ENCODE measurements at regions not wholly inside any gene's neighbourhood (a gene's known extent, or its start where the extent isn't known, plus 50 kb on each side); places are given as distances from the start of the nearest gene placed in this dataset.
"Not testable (repeated sequence)": the region's sequence is repeated elsewhere in the genome, so short reads cannot be mapped to it uniquely, and the experiment has no call there.

GRCh38 chr1:113185463-113186104 lies 112.6 kb downstream of the LRIG2 start:
- DNase-seq (ENCODE audit: low spot score): no peak

DNA sequence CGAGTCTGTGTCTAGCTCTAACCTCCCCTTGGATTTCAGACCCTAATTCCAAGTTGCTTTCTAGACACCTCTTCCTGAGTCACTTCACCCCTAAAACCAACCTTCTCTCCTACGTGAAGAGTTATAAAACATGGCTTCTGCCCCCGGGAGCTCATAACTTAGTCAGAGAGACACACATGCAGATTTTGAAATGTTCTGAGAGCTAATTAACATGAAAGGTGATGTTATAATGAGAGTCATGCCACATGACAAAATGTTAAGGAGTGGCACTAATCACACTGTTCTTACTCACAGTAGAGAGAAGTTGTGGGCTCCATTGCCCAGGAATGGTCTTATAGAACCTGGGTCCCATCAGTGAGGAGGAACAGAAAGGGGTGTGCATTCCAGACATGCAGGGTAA lies 117.1 kb downstream of the LRIG2 start:
- no peak for DNase-seq (ENCODE audit: low spot score)

GRCh38 chr1:113190930-113191329 lies 117.9 kb downstream of the LRIG2 start:
- no peak for DNase-seq (ENCODE audit: low spot score)

GRCh38 chr1:113191579-113192076 lies 118.6 kb downstream of the LRIG2 start:
- DNase-seq (ENCODE audit: low spot score): no peak

DNA sequence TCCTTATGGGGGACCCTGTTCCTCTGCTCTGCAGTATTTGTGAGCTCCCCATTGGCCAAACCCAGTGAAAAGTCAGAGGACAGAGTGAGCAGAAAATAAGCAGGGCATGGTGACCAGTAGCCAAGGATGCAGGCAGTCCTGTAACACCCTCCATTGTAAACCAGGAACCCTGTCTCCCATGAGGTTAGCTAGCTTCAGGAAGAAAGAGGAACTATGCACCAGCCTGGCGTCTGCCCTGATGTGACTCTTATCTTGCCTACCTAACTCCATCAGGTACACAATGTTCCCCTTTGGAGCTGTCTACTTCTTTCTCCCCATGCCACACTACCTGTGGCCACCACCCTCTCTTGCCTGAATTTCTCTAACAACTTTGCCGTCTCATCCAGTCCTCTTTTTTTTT lies 119.2 kb downstream of the LRIG2 start:
- DNase-seq (ENCODE audit: low spot score): no peak

- DNase-seq (ENCODE audit: low spot score): no peak
These were observed 120.0 kb downstream of the LRIG2 start for GRCh38 chr1:113192980-113193379.

GRCh38 chr1:113194846-113195830 lies 122.1 kb downstream of the LRIG2 start:
- no peak for DNase-seq (ENCODE audit: low spot score)

- peak; percentile 71 for DNase-seq (ENCODE audit: low spot score)
These were observed 124.8 kb downstream of the LRIG2 start for GRCh38 chr1:113197719-113198330.

DNA sequence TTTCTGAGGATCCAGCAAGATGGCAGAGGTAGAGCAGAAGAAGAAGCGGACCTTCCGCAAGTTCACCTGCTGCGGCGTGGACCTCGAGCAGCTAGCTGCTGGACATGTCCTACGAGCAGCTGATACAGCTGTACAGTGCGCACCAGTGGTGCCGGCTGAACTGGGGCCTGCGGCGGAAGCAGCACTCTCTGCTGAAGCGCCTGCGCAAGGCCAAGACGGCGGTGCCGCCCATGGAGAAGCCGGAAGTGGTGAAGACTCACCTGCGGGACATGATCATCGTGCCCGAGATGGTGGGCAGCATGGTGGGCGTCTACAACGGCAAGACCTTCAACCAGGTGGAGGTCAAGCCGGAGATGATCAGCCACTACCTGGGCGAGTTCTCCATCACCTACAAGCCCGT lies 125.8 kb downstream of the LRIG2 start:
- DNase-seq (ENCODE audit: low spot score): no peak

DNA sequence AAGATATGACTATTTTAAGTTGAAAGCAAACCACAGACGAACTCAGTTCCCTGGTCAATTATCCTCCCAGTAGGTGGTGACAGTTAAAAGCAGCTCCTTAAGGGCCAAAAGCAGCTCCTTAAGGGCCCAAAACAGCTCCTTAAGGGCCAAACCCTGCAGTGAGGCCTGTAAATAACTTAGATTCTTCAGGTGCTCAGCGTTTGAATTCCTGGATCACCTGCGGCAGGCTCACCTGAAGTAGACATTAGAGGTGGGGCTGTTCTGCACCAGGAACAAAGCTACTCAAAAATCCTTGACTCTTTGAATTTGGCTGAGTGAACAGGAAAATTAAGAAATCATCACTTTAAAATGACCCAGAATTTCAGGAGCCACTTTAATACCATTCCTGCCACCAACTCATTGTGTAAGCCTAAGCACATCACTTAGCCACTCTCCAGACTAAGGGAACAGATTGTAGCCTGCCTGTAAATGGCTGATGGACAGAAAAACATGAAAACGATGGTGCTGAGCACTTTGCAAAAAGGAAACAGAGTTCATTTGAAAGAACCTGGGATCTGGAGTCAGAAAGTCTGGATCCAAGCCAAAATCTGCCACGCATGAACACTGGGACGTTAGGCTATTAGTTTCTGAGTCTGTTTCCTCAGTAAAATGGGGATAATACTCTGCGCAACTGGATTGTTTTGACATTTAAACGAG lies 126.9 kb downstream of the LRIG2 start:
- peak; percentile 24 for DNase-seq (ENCODE audit: low spot score)

- DNase-seq (ENCODE audit: low spot score): no peak
These were observed 128.6 kb downstream of the LRIG2 start for GRCh38 chr1:113201560-113201959.

DNA sequence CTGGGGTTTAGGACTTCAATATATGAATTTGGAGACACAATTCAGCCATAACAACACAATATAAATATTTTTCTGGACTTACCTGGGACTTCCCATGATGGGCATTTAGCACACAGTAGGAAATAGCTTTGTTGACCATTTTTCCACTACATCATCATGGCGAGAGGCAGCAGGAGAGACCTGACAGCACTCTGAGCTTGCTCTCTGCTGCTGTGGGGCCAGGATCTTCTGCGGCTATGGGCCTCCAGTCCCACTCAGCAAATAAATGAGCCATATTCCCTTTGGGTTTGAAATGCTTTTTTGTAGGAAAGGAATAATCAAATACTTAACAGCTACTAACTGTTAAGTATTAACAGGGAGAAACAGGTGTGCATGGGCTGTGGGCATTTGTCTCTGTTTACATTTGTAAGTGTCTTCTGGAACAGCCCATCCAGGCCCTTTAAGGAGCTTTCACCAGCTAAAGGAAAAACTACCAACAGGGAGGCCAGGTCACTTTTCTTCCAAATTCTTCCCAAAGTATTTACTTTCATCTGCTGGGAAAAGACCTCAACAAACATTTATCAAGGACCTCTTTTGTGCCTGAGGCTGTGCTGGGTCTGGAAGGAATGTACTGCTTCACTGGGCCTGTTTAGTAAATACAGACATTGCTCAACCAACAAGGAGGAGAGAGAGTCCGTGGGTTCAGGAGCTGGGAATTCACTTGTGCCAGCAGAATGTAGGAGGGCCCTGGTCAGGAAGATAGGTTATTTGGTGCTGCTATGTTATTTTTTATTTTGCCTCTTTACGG lies 133.2 kb downstream of the LRIG2 start:
- no peak for DNase-seq (ENCODE audit: low spot score)

GRCh38 chr1:113207019-113207418 lies 134.0 kb downstream of the LRIG2 start:
- DNase-seq (ENCODE audit: low spot score): no peak

- DNase-seq (ENCODE audit: low spot score): no peak
These were observed 134.5 kb downstream of the LRIG2 start for GRCh38 chr1:113207457-113207856.

DNA sequence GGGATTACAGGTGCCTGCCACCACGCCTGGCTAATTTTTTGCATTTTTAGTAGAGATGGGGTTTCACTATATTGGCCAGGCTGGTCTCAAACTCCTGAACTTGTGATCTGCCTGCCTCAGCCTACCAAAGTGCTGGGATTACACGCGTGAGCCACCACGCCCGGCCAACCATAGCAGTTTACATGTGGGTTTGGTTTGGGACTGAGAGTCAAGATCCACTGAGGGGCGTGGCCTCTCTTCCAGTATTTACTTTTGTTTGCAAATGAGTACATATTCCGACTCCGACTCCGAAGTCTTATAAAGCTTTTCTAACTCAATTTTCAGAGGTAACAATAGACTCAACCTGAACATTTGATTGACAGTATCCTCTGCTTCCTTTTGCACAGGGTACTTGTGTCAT lies 135.4 kb downstream of the LRIG2 start:
- not testable (repeated sequence) for DNase-seq (ENCODE audit: low spot score)

DNA sequence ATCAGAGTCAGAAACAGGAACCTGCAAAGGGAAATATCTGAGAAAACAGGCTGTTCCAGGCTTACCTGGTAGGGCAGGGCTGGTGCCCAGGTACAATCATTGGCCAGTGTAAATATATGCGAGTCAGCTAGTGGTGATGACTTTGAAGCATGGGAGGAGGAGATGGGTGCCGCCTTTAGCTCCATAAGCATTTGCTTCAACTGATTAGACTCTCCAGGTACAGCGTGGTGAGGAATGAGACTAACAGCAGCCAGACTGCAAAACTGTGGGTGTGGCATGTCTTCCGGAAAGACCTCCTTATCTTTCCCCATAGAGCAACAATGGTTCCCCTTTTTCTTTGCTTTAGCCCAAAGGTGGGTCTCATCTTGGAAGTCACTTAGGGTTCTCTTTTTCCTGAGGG lies 137.2 kb downstream of the LRIG2 start:
- DNase-seq (ENCODE audit: low spot score): no peak

DNA sequence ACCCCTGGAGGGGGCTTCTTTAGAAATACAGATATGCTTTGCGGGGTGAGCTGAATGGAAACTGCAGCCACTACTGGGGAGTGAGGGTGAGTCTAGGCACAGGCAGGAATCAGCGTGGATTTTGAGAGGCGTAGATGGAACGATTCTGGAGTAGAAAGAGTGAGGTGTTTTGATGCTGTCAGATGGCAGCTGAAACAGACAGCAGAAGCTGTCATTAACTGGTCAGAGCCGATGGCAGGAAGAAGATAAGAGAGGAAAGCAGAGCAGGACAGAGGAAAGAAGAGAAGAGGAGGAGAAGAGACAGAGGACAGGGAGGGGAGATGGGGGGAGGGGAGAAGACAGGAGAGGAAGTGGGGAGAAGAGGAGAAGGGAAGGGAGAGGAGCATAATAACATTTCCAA lies 138.5 kb downstream of the LRIG2 start:
- DNase-seq (ENCODE audit: low spot score): no peak

- no peak for DNase-seq (ENCODE audit: low spot score)
These were observed 142.0 kb downstream of the LRIG2 start for GRCh38 chr1:113215015-113215414.

DNA sequence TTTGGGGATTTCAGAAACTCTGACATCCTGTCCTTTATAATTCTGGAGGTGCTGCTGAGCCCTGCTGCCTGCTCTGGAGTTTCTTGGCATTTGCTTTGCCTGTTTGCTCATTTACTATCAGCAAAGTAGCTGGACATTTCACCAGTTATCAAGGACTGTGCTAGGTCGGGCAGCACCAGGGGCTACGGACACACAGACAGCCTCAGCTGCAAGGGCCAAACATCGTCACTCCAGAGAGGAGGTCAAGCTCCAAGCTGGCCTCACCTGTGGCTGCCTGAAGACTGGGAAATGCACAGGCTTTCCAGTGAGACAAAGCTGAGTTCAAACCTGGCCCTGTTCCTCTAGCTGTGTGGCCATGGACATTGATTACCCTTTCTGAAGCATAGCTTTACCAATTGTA lies 143.7 kb downstream of the LRIG2 start:
- no peak for DNase-seq (ENCODE audit: low spot score)

DNA sequence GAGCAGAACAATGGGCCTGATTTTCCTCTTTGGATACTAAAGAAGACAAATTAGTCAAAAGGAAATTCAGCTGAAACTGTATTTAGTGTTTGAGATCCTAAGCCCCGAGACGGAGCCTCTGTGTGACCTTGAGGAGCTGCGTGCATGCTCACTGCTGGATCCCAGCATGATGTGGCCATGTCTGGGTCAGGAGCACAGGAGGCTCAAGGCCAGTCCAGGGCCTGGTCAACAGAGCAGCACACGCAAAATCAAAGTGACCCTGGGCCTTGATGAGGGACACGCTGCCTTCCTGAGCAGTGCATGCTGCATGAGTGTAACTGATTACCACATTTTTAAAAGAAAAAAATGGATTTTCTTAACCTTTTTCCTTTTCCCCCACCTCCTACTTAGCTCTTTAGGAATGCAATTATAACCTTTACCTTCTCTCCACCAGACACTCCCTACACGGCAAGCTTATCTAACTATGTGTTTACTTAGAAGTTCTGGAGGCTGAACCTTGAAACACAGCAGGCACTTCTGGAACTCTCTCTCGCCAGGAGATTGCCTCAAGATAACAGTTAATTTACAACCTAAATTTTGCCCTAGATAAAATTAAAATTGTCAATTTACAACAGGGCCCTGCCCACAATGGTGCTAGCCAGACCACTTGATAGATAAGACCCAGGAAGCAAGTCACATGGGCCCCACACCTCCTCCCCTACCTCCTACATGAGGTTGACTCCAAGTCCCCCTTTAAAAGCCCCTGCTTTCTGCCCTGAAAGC lies 144.6 kb downstream of the LRIG2 start:
- DNase-seq (ENCODE audit: low spot score): peak; percentile 64
